Spleen (tissue), 7 donors: ENCODE measurements at regions not wholly inside any gene's neighbourhood (a gene's known extent, or its start where the extent isn't known, plus 50 kb on each side); places are given as distances from the start of the nearest gene placed in this dataset.

Experiments
- POLR2A ChIP-seq, 3 donors: fragments of 450-650 bp; IDR thresholded peaks; one replicate each; pipeline ENCODE4 v1.5.1; 2017; ENCODE audit warnings: antibody characterized with exemption in 3 of 3, mild to moderate bottlenecking in 1 of 3
- TF ChIP-seq, protein P1 (sequence below), 11 experiments: fragments of 200-600 bp in 7 of 11; fragments of 450-650 bp in 4 of 11; sonication (generic) in 4 of 11; IDR thresholded peaks in 8 of 11; conservative IDR thresholded peaks in 3 of 11; 1 replicate in 7 of 11; 2 replicates in 4 of 11; pipeline versions ENCODE4 v1.4.0 to v1.8.0; 2016 to 2021; ENCODE audit warnings: antibody characterized with exemption in 11 of 11, inconsistent platforms in 4 of 11, mild to moderate bottlenecking in 1 of 11
- donor health status: DM: no; HTN: no; CAD: no; lungs with moderate emphysema.
- donor health status: DM: no; HTN: no; CAD: no.
- donor health status: DM: no; HTN: no; CAD: no.

GRCh38 chr2:67180841-67181240 is 216.3 kb upstream of the ETAA1 start:
- TF ChIP-seq, protein P1, sequence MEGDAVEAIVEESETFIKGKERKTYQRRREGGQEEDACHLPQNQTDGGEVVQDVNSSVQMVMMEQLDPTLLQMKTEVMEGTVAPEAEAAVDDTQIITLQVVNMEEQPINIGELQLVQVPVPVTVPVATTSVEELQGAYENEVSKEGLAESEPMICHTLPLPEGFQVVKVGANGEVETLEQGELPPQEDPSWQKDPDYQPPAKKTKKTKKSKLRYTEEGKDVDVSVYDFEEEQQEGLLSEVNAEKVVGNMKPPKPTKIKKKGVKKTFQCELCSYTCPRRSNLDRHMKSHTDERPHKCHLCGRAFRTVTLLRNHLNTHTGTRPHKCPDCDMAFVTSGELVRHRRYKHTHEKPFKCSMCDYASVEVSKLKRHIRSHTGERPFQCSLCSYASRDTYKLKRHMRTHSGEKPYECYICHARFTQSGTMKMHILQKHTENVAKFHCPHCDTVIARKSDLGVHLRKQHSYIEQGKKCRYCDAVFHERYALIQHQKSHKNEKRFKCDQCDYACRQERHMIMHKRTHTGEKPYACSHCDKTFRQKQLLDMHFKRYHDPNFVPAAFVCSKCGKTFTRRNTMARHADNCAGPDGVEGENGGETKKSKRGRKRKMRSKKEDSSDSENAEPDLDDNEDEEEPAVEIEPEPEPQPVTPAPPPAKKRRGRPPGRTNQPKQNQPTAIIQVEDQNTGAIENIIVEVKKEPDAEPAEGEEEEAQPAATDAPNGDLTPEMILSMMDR (IDR thresholded peaks at IDR 0.05 in 8 of 11, conservative IDR thresholded peaks at IDR 0.05 in 3 of 11) = no peak
- TF ChIP-seq POLR2A (IDR thresholded peaks at IDR 0.05) = no peak
